Mesenchymal stem cell (in vitro differentiated cells and primary cell): ENCODE measurements at regions not wholly inside any gene's neighbourhood (a gene's known extent, or its start where the extent isn't known, plus 50 kb on each side); places are given as distances from the start of the nearest gene placed in this dataset.
"Not testable (repeated sequence)": the region's sequence is repeated elsewhere in the genome, so short reads cannot be mapped to it uniquely, and the experiment has no call there.

Experiments
- DNase-seq: peaks from one replicate; pipeline ENCODE4 v3.0.0-alpha.2; 2013
- H2AFZ ChIP-seq: one replicate; pipeline ENCODE4 v1.6.1; 2013; ENCODE audit warnings: low read depth, mild to moderate bottlenecking, control low read depth, inconsistent platforms, low read length, moderate library complexity
- H2AK5ac ChIP-seq: 2 replicates; pipeline ENCODE4 v1.6.1; 2013; ENCODE audit warnings: low read length, moderate library complexity, mild to moderate bottlenecking, inconsistent platforms; ENCODE audit not compliant: severe bottlenecking
- H2BK120ac ChIP-seq: one replicate; pipeline ENCODE4 v1.6.1; 2013; ENCODE audit warnings: low read depth, mild to moderate bottlenecking, inconsistent platforms, low read length, moderate library complexity
- H2BK12ac ChIP-seq, 2 experiments: one replicate each; pipeline ENCODE4 v1.6.1; 2013; ENCODE audit warnings: inconsistent platforms in 2 of 2, low read length in 2 of 2, mild to moderate bottlenecking in 2 of 2, moderate library complexity in 2 of 2, control low read depth in 1 of 2
- H2BK15ac ChIP-seq: one replicate; pipeline ENCODE4 v1.6.1; 2013; ENCODE audit warnings: mild to moderate bottlenecking, low read depth, inconsistent platforms; ENCODE audit not compliant: poor library complexity, severe bottlenecking
- H2BK5ac ChIP-seq: 2 replicates; pipeline ENCODE4 v1.6.1; 2013; ENCODE audit warnings: low read depth, mild to moderate bottlenecking, low read length, control low read depth, inconsistent platforms; ENCODE audit not compliant: poor library complexity, severe bottlenecking
- H3K14ac ChIP-seq, 2 experiments: one replicate each; pipeline ENCODE4 v1.6.1; 2013; ENCODE audit warnings: inconsistent platforms in 2 of 2, low read length in 2 of 2, control low read depth in 1 of 2, mild to moderate bottlenecking in 1 of 2, moderate library complexity in 1 of 2
- H3K18ac ChIP-seq, 2 experiments: one replicate each; pipeline ENCODE4 v1.6.1; 2013; ENCODE audit warnings: inconsistent platforms in 2 of 2, low read length in 2 of 2, control low read depth in 1 of 2, low read depth in 1 of 2, mild to moderate bottlenecking in 1 of 2
- H3K23ac ChIP-seq, 2 experiments: one replicate each; pipeline ENCODE4 v1.6.1; 2013; ENCODE audit warnings: inconsistent platforms in 2 of 2, low read length in 2 of 2, mild to moderate bottlenecking in 2 of 2, moderate library complexity in 2 of 2, control low read depth in 1 of 2
- H3K27ac ChIP-seq: 2 replicates; pipeline ENCODE4 v1.5.1; 2013; ENCODE audit warnings: mild to moderate bottlenecking, moderate library complexity, low read length, control low read depth, inconsistent platforms; ENCODE audit not compliant: poor library complexity, severe bottlenecking
- H3K27me3 ChIP-seq, 2 experiments: 2 replicates each; pipeline versions ENCODE4 v1.6.1 to v1.7.0; 2013; ENCODE audit warnings: low read length in 2 of 2, mild to moderate bottlenecking in 2 of 2, moderate library complexity in 2 of 2, control low read depth in 1 of 2, inconsistent platforms in 1 of 2; ENCODE audit not compliant: control insufficient read depth in 1 of 2, insufficient read depth in 1 of 2
- H3K36me3 ChIP-seq, 2 experiments: 2 replicates each; pipeline versions ENCODE4 v1.6.1 to v1.7.0; 2013; ENCODE audit warnings: low read length in 2 of 2, control low read depth in 1 of 2, inconsistent platforms in 1 of 2, low read depth in 1 of 2, mild to moderate bottlenecking in 1 of 2; ENCODE audit not compliant: insufficient read depth in 2 of 2, control insufficient read depth in 1 of 2
- H3K4ac ChIP-seq, 2 experiments: one replicate each; pipeline ENCODE4 v1.6.1; 2013; ENCODE audit warnings: inconsistent platforms in 2 of 2, low read length in 2 of 2, mild to moderate bottlenecking in 2 of 2, moderate library complexity in 2 of 2, control low read depth in 1 of 2, low read depth in 1 of 2
- H3K4me1 ChIP-seq: 2 replicates; pipeline ENCODE4 v1.6.1; 2013; ENCODE audit warnings: low read depth, low read length, control low read depth; ENCODE audit not compliant: control insufficient read depth, insufficient read depth
- H3K4me2 ChIP-seq: 2 replicates; pipeline ENCODE4 v1.6.1; 2013; ENCODE audit warnings: low read length, mild to moderate bottlenecking, inconsistent platforms; ENCODE audit not compliant: poor library complexity, severe bottlenecking
- H3K4me3 ChIP-seq, 2 experiments: 2 replicates each; pipeline versions ENCODE4 v1.5.1 to v1.7.0; 2013; ENCODE audit warnings: low read length in 2 of 2, mild to moderate bottlenecking in 2 of 2, control low read depth in 1 of 2, low read depth in 1 of 2; ENCODE audit not compliant: insufficient read depth in 1 of 2
- H3K79me1 ChIP-seq: replicated peaks from 2 replicates; pipeline ENCODE4 v1.6.1; 2013; ENCODE audit warnings: mild to moderate bottlenecking, control low read depth, low read length, inconsistent platforms; ENCODE audit not compliant: poor library complexity, severe bottlenecking
- H3K9ac ChIP-seq: 2 replicates; pipeline ENCODE4 v1.7.0; 2013; ENCODE audit warnings: mild to moderate bottlenecking, low read length, moderate library complexity
- H3K9me3 ChIP-seq: 2 replicates; pipeline ENCODE4 v1.7.0; 2013; ENCODE audit warnings: mild to moderate bottlenecking, low read length; ENCODE audit not compliant: control insufficient read depth
- H4K8ac ChIP-seq: one replicate; pipeline ENCODE4 v1.6.1; 2013; ENCODE audit warnings: inconsistent platforms, mild to moderate bottlenecking, low read length, moderate library complexity
- H4K91ac ChIP-seq: one replicate; pipeline ENCODE4 v1.6.1; 2013; ENCODE audit warnings: mild to moderate bottlenecking, low read length, inconsistent platforms
- WGBS: methylation state at CpG from one replicate; pipeline ENCODE4 v1.1.7; 2013; ENCODE audit warnings: mixed read lengths; 5-methylcytosine and 5-hydroxymethylcytosine counted together

- no peak overlapping the region for H3K9ac ChIP-seq
- no peak overlapping the region for H2BK120ac ChIP-seq
- H2BK12ac ChIP-seq = no peak overlapping the region
- H3K9me3 ChIP-seq = no peaks in the 10 kb centered on the region
- no peaks in the 10 kb centered on the region for H3K79me1 ChIP-seq
- no peak overlapping the region for H3K4me3 ChIP-seq
- H4K8ac ChIP-seq = no peak overlapping the region
- no peak overlapping the region for H4K91ac ChIP-seq
- no peak overlapping the region for H3K14ac ChIP-seq
- H3K23ac ChIP-seq = no peak overlapping the region
- no peak overlapping the region for H3K18ac ChIP-seq
- DNase-seq = no peak
- H3K36me3 ChIP-seq = no peaks in the 10 kb centered on the region
- H3K4me1 ChIP-seq = peaks cover 3% of the 10 kb centered on the region
- no peak overlapping the region for H2AFZ ChIP-seq
- H3K4me2 ChIP-seq = no peak overlapping the region
- H2AK5ac ChIP-seq = no peak overlapping the region
- H2BK5ac ChIP-seq = no peak overlapping the region
- H3K4ac ChIP-seq = no peak overlapping the region
- no peak overlapping the region for H2BK15ac ChIP-seq
- WGBS = 44% methylated on average over 1 of the region's 3 CpGs
- no peaks in the 10 kb centered on the region for H3K27me3 ChIP-seq
- no peak overlapping the region for H3K27ac ChIP-seq
These were observed 300.1 kb downstream of the TFAP2B start for GRCh38 chr6:51118792-51119191.

- no peak overlapping the region for H3K27ac ChIP-seq
- no peak overlapping the region for H3K18ac ChIP-seq
- 65% methylated on average over 3 of the region's 3 CpGs for WGBS
- H3K79me1 ChIP-seq = no peaks in the 10 kb centered on the region
- H2BK120ac ChIP-seq = no peak overlapping the region
- H3K9me3 ChIP-seq = no peaks in the 10 kb centered on the region
- H2BK12ac ChIP-seq = no peak overlapping the region
- H3K27me3 ChIP-seq = no peaks in the 10 kb centered on the region
- H3K4ac ChIP-seq = no peak overlapping the region
- H2AFZ ChIP-seq = no peak overlapping the region
- H4K8ac ChIP-seq = no peak overlapping the region
- H3K4me2 ChIP-seq = no peak overlapping the region
- H3K4me1 ChIP-seq = peaks cover 3% of the 10 kb centered on the region
- no peak overlapping the region for H3K23ac ChIP-seq
- H4K91ac ChIP-seq = no peak overlapping the region
- H2BK15ac ChIP-seq = no peak overlapping the region
- H3K36me3 ChIP-seq = no peaks in the 10 kb centered on the region
- H2AK5ac ChIP-seq = no peak overlapping the region
- H3K9ac ChIP-seq = no peak overlapping the region
- no peak for DNase-seq
- H3K4me3 ChIP-seq = no peak overlapping the region
- H2BK5ac ChIP-seq = no peak overlapping the region
- no peak overlapping the region for H3K14ac ChIP-seq
These were observed 301.3 kb downstream of the TFAP2B start for GRCh38 chr6:51120016-51120415.

DNA sequence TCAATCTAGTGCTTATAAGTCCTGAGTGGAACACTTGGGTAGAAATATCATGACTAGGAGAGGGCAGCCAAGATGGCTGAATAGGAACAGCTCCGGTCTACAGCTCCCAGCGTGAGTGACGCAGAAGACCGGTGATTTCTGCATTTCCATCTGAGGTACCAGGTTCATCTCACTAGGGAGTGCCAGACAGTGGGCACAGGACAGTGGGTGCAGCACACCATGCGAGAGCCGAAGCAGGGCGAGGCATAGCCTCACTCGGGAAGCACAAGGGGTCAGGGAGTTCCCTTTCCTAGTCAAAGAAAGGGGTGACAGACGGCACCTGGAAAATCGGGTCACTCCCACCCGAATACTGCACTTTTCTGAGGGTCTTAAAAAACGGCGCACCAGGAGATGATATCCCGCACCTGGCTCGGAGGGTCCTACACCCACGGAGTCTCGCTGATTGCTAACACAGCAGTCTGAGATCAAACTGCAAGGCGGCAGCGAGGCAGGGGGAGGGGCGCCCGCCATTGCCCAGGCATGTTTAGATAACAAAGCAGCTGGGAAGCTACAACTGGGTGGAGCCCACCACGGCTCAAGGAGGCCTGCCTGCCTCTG, 302.8 kb downstream of the TFAP2B start:
- not testable (repeated sequence) for H4K91ac ChIP-seq, H3K27me3 ChIP-seq, H3K4me1 ChIP-seq, H3K4me2 ChIP-seq, H3K18ac ChIP-seq, H3K79me1 ChIP-seq, H2AK5ac ChIP-seq, H4K8ac ChIP-seq, H3K27ac ChIP-seq, H3K14ac ChIP-seq, H3K9ac ChIP-seq, H2AFZ ChIP-seq, H2BK12ac ChIP-seq, H2BK5ac ChIP-seq, H3K23ac ChIP-seq, H2BK15ac ChIP-seq, H3K4me3 ChIP-seq, H3K9me3 ChIP-seq, H2BK120ac ChIP-seq, DNase-seq, H3K4ac ChIP-seq, H3K36me3 ChIP-seq
- 82% methylated on average over 22 of the region's 22 CpGs for WGBS

GRCh38 chr6:51129043-51129442, 310.4 kb downstream of the TFAP2B start:
- no peak overlapping the region for H3K4ac ChIP-seq
- H3K4me3 ChIP-seq = no peak overlapping the region
- H2AFZ ChIP-seq = no peak overlapping the region
- no peak overlapping the region for H3K27ac ChIP-seq
- DNase-seq = no peak
- H3K79me1 ChIP-seq = no peaks in the 10 kb centered on the region
- H3K4me1 ChIP-seq = no peaks in the 10 kb centered on the region
- no peak overlapping the region for H3K18ac ChIP-seq
- no peak overlapping the region for H2BK5ac ChIP-seq
- H4K8ac ChIP-seq = no peak overlapping the region
- no peak overlapping the region for H3K14ac ChIP-seq
- H2BK15ac ChIP-seq = no peak overlapping the region
- no peak overlapping the region for H3K23ac ChIP-seq
- no peak overlapping the region for H2BK120ac ChIP-seq
- no peaks in the 10 kb centered on the region for H3K27me3 ChIP-seq
- no peak overlapping the region for H2BK12ac ChIP-seq
- no peak overlapping the region for H2AK5ac ChIP-seq
- H3K9ac ChIP-seq = no peak overlapping the region
- no peak overlapping the region for H3K4me2 ChIP-seq
- no peaks in the 10 kb centered on the region for H3K9me3 ChIP-seq
- no peak overlapping the region for H4K91ac ChIP-seq
- H3K36me3 ChIP-seq = no peaks in the 10 kb centered on the region
